ENCODE measurements at regions not wholly inside any gene's neighbourhood (a gene's known extent, or its start where the extent isn't known, plus 50 kb on each side); places are given as distances from the start of the nearest gene placed in this dataset.
"Not testable (repeated sequence)": the region's sequence is repeated elsewhere in the genome, so short reads cannot be mapped to it uniquely, and the experiment has no call there.

GRCh38 chr14:87430214-87430613, 562.8 kb downstream of the GALC start:
- no peak for DNase-seq (ENCODE audit: low read depth)

- no peak for DNase-seq (ENCODE audit: low read depth)
These were observed 573.1 kb downstream of the GALC start for GRCh38 chr14:87419925-87420324.

DNA sequence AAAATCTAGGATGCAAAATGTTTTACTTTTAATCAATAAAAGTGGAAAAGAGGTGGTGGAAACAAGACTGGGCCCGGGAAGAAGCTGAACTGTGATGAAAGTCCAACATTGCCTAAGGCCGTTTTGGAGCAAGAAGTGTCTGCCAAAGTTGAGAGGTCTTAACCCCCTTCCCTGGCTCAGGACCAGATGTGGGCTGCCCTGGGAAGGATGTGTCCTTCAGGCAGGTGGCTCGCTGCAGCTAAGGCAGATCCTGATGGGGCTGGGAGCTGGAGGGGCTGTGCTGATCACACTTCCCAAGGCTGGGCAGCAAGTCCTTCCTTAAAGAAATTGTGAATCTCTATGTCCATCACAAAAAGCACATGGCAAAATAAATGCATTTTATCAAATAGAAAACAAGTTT, 581.6 kb downstream of the GALC start:
- no peak for DNase-seq (ENCODE audit: low read depth)

DNA sequence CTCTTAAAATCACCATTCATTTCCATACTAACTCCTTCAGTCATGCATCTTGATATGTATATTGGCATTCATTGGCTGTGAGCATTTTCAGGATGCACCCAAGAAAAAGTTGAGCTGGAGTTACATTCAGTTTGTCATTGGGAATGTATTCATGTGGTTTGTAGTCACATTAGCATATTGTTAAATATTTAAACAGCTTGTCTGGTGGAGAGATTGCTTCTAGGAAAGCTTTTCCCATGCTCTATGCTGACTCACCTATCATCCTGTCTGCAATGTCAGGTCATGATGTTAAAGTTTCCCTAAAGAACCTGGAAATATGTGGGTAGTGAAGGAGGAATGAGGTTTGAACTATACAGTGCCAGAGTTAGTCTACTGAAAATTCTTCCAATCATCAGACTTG, 583.6 kb downstream of the GALC start:
- no peak for DNase-seq (ENCODE audit: low read depth)

DNA sequence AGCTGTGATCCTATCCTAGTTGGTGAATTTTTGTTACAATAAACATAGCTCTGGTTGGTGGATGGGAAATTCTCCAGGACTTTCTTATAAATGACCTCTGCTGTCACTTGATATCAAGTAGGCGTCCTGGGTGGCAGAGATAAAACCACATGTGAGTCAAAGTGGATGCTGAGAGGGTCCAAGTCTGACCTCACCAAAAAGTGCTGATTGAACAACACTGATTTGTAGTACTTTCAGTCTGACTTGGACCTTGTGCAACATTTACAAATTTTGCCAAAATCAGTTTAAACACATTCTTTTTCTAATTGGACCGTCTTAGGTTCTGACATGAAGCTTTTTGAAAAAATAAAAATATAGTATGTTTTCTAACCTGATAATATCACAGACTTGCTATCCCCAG, 585.6 kb downstream of the GALC start:
- DNase-seq (ENCODE audit: low read depth): no peak

DNA sequence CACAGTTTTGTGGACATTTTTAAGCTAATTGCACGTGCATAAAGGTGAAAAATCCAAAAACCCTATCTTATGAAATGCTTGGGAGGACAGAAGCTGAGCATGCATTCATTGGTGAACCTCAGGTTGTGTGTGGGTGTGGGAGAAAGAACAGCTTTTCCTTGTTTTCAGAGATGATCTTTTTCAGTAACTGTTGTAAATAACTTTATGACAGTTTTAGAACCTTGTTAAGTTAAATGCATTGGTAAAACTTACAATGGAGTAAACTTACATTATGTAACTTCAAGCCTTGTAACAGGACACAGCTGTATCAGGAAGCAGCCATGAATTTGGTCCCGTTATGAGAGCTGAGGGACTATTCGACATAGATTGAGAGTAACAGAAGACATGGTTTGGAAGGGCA, 587.4 kb downstream of the GALC start:
- no peak for DNase-seq (ENCODE audit: low read depth)

GRCh38 chr14:87397499-87397898, 595.5 kb downstream of the GALC start:
- DNase-seq (ENCODE audit: low read depth): no peak

DNA sequence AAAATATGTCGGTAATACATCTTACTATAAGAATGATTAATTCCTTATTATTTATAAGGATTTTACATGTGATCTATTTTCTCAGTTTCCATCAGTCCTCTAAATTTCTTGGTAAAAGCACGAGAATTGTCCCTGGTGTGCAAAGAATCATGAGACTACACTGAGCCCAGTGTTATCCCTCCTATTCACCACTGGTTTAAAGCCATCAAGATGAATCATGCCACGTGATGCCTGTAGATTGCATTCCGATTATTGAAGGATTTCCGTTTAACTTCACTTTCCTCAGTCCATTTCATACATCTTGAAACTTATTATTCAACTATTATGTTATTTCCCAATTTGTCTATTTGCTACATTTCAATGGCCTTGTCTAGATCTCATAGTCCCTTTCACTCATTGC, 601.9 kb downstream of the GALC start:
- DNase-seq (ENCODE audit: low read depth): no peak

DNA sequence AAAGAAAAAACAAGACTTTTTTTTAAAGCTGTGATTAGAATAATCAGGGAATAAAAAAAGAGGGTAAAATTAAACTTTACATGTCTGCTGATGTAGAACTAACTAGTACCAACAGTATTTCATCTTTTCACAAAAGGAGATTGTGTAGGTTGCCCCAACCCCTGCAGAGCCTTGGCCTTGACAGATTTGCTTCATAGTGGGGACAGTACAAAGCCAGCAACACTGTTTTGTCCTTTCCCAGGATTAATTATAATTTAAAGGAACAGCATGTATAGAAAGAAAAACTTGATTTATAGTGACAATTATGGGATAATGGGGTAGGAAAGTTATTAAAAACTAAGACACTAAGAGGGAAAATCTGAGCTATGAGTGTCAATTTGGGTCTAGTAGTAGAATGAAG, 604.0 kb downstream of the GALC start:
- DNase-seq (ENCODE audit: low read depth): no peak

DNA sequence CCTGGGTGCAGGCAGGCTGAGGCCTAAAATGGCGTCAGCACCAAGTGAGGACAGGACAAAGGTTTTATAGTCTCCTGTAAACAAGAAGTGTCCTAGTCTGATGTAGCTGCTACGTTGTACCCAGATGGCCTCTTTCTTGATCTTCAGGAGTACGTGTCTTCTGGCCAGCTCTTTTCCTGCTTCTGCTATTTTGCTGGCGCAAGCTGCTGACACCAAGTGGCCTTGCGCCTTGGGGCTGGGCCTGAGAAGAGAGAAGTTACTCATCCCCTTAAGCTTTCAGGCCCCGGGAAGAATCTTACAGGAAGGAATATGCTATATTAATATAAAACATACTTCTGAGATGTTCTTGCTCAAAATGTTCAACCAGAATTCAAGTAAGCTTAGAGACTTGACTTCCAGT, 605.2 kb downstream of the GALC start:
- DNase-seq (ENCODE audit: low read depth): no peak

- no peak for DNase-seq (ENCODE audit: low read depth)
These were observed 606.5 kb downstream of the GALC start for GRCh38 chr14:87386524-87386923.

GRCh38 chr14:87380054-87380453, 612.9 kb downstream of the GALC start:
- no peak for DNase-seq (ENCODE audit: low read depth)

DNA sequence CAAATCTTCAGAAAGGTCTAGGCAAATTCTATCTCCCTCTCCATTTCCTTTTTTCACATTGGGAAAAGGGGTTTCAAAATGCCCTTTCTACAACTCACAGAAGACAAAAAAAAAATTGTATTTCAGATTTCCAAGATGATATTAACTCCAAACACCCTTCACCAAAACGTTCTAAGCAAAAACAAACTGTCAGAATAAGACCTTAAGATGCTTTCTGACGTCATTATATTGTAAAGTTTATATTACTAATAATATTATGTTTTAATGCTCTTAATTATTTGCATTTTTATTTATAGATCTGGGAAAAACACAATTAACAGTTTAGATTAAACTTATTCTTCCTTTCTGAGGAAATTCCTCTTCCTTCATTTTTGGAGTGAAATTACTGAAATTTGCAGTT, 624.2 kb downstream of the GALC start:
- no peak for DNase-seq (ENCODE audit: low read depth)

- DNase-seq (ENCODE audit: low read depth): not testable (repeated sequence)
These were observed 632.7 kb downstream of the GALC start for GRCh38 chr14:87360246-87360645.

- DNase-seq (ENCODE audit: low read depth): no peak
These were observed 642.0 kb downstream of the GALC start for GRCh38 chr14:87351007-87351406.

GRCh38 chr14:87349921-87350320, 643.1 kb downstream of the GALC start:
- DNase-seq (ENCODE audit: low read depth): no peak

DNA sequence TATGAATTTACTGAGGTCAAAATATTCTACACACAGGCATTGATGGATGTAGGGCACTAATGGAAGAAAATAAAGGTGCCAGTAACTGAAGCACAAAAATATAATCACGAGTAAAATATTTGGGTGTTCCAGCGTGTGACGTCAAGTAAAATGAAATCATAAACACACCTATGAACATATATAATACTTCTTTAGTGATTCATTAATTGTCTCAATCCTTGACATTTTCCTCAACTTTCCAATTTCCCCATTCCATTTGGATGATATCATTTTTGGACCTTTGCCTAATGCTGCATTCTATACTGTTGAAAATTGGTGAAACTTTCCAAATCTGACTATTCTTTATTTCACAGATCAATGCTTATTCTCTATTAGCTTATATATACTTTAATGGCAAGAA, 649.3 kb downstream of the GALC start:
- DNase-seq (ENCODE audit: low read depth): no peak

DNA sequence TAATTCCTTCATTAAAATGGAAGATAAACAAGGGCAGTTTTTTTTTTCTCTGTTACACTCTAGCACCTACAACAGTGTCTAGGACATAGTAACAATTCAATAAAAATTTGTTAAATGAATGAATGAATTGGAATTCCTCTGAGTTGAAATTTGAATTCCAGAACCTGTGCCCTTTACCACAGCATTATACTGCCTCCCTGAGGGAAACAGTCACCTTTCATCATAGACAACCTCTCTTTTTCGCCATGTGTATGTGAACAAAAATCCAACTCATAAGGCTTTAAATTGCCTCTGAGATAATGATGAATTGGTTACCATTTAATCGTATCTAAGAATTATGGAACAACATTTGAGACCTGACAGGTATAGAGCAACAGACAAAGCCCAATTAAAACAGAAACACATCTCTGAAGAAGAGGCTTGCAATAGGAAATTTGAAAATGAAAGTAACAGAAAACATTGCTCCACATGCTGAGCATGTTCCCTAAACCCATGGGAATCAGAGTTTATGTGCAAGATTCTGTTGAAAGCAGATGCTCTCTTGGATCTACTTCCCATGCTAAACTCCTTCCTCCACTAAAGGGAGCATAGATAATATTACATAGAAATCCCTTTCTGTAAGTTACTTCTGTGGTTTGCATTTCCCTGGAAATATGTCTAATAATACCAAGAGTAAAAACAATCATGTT, 657.8 kb downstream of the GALC start:
- DNase-seq (ENCODE audit: low read depth): no peak

DNA sequence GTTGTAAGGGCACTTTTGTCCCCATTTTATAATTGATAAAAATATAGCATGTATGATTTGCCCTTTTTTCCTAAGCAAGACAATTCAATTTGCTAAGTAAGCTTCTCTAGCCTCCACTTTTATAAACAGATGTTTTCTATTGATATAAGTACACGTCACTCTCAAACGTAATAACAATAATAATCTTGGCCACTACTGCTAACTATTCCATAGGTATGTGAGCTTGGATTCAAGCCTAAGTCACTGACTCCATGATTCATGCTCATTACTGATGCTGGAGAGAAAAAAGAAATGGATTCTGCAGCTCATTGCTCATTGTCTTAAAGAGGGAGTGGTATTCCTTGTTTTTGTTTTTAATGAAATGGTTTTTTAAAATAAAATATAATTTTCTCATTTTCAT, 661.0 kb downstream of the GALC start:
- DNase-seq (ENCODE audit: low read depth): no peak

- DNase-seq (ENCODE audit: low read depth): no peak
These were observed 667.2 kb downstream of the GALC start for GRCh38 chr14:87325741-87326140.

GRCh38 chr14:87323191-87323590, 669.8 kb downstream of the GALC start:
- no peak for DNase-seq (ENCODE audit: low read depth)

- no peak for DNase-seq (ENCODE audit: low read depth)
These were observed 671.4 kb downstream of the GALC start for GRCh38 chr14:87321548-87321947.

DNA sequence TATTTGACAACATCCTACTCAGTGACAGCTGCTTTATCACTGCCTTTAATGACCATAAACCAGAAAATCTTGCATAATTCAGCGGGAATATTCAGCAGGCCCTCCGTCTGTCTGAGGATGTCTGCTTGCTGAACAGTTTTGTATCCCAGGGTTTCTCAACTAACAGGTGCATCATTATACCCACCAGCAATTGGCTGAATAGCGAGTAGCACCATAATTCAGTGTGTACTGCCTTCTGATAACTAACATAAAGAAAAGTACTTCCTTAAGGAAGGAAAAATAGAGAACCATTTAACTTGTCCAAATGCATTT, 680.1 kb downstream of the GALC start:
- no peak for DNase-seq (ENCODE audit: low read depth)

DNA sequence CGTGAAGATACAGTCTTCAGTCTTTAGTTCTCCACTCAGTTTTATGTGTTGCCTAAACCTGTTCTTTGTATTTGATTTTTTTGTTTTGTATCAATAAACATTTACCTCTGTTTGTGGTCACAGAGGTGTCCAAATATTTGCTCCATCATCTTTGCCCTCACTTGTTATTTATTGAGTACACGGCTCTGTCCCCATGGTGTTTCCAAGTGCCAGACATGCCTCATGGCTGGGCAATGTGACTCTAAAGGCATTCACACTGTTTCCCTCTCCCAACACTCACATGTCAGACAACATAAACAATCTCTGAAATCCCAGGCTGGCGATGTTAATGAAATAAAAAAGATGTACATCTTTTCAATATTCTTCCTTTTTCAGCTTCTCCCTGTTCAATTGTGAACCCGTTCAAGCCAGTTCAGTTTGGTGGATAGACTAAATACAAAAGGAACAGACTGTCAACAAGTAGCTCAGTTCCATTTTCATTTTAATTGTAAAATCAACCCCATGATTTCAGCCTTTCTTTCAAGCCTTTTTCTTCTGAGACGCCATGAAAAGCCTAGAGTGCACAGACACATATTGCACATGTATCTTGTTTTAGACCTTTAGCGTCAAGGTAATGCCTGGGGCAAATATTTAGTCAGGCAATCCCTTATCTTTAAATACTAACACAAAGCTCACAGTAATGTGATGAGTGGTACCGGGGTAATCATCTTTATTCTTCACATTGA, 680.7 kb downstream of the GALC start:
- no peak for DNase-seq (ENCODE audit: low read depth)

Data from T-helper 22 cell (primary cell).